ENCODE measurements at regions not wholly inside any gene's neighbourhood (a gene's known extent, or its start where the extent isn't known, plus 50 kb on each side); places are given as distances from the start of the nearest gene placed in this dataset.

DNA sequence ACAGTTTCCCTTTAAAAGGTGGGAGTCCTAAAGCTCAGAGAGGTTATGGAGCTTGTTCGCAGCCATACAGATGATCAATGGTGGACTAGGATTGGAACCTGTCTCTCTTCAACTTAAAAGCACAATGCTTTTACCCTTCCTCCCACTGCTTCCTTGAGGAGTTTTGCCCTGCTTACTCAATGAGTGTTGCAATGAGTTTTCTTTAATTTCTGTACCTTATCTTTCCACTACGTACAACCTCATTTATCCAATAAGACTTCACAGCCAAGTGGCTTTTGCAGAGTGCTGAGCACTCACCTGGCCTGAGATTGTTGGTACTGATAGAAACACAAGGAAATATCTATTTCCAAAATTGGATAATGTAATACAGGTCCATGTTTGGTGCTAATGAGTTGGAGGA lies 64.7 kb upstream of the ANKRD55 start:
- TF ChIP-seq, protein P1, sequence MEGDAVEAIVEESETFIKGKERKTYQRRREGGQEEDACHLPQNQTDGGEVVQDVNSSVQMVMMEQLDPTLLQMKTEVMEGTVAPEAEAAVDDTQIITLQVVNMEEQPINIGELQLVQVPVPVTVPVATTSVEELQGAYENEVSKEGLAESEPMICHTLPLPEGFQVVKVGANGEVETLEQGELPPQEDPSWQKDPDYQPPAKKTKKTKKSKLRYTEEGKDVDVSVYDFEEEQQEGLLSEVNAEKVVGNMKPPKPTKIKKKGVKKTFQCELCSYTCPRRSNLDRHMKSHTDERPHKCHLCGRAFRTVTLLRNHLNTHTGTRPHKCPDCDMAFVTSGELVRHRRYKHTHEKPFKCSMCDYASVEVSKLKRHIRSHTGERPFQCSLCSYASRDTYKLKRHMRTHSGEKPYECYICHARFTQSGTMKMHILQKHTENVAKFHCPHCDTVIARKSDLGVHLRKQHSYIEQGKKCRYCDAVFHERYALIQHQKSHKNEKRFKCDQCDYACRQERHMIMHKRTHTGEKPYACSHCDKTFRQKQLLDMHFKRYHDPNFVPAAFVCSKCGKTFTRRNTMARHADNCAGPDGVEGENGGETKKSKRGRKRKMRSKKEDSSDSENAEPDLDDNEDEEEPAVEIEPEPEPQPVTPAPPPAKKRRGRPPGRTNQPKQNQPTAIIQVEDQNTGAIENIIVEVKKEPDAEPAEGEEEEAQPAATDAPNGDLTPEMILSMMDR (conservative IDR thresholded peaks at IDR 0.05; ENCODE audit: low read length) = no peak
- TF ChIP-seq EZH2phosphoT487 (IDR thresholded peaks at IDR 0.05; ENCODE audit: borderline replicate concordance) = no peak

All from Loucy (cell line).